ENCODE measurements at regions not wholly inside any gene's neighbourhood (a gene's known extent, or its start where the extent isn't known, plus 50 kb on each side); places are given as distances from the start of the nearest gene placed in this dataset.

GRCh38 chr4:185931375-185931774, 119.4 kb upstream of the SORBS2 start:
- H3K27ac ChIP-seq (ENCODE audit: insufficient read depth, low read length, poor library complexity, severe bottlenecking), result no peak overlapping the region
- no peaks in the 10 kb centered on the region for H3K27me3 Mint-ChIP-seq

GRCh38 chr4:185931986-185932385, 120.0 kb upstream of the SORBS2 start:
- DNase-seq (no peak), ATAC-seq (ENCODE audit: low read depth in 2 of 2) (no peak)
- Histone ChIP-seq H3K4me1 (ENCODE audit: control insufficient read depth, insufficient read depth, low read length, poor library complexity, severe bottlenecking) (no peaks in the 10 kb centered on the region), H3K27me3 (ENCODE audit: control insufficient read depth, insufficient read depth, low read length) (no peaks in the 10 kb centered on the region), H3K27ac (ENCODE audit: insufficient read depth, low read length, poor library complexity, severe bottlenecking) (no peak overlapping the region), H3K4me3 (ENCODE audit: low read depth, low read length) (no peak overlapping the region), H3K9me3 (ENCODE audit: control insufficient read depth in 2 of 2, low read length in 2 of 2) (no peaks in the 10 kb centered on the region), H3K36me3 (ENCODE audit: control insufficient read depth, insufficient read depth, low read length) (no peaks in the 10 kb centered on the region)
- H3K36me3 Mint-ChIP-seq, result no peaks in the 10 kb centered on the region
- no peak overlapping the region for H3K27ac Mint-ChIP-seq
- peaks cover 0 to 3% (median 0%) of the 10 kb centered on the region in 7 donors for H3K9me3 Mint-ChIP-seq
- H3K4me1 Mint-ChIP-seq, result no peaks in the 10 kb centered on the region
- H3K27me3 Mint-ChIP-seq, result peaks cover 4% of the 10 kb centered on the region
- no peak overlapping the region for H3K4me3 Mint-ChIP-seq

More at GRCh38 chr4:185931375-185931774, 119.4 kb upstream of the SORBS2 start:
- H3K36me3 Mint-ChIP-seq, result no peaks in the 10 kb centered on the region
- DNase-seq, result no peak
- H3K27me3 ChIP-seq (ENCODE audit: control insufficient read depth, insufficient read depth, low read length), result no peaks in the 10 kb centered on the region
- H3K9me3 Mint-ChIP-seq, result peaks cover 0 to 3% (median 0%) of the 10 kb centered on the region in 7 donors
- H3K4me1 Mint-ChIP-seq, result no peaks in the 10 kb centered on the region
- no peak overlapping the region for H3K27ac Mint-ChIP-seq
- H3K4me3 Mint-ChIP-seq, result no peak overlapping the region
- H3K36me3 ChIP-seq (ENCODE audit: control insufficient read depth, insufficient read depth, low read length), result no peaks in the 10 kb centered on the region
- no peaks in the 10 kb centered on the region for H3K9me3 ChIP-seq (ENCODE audit: control insufficient read depth in 2 of 2, low read length in 2 of 2)
- no peak overlapping the region for H3K4me3 ChIP-seq (ENCODE audit: low read depth, low read length)
- no peaks in the 10 kb centered on the region for H3K4me1 ChIP-seq (ENCODE audit: control insufficient read depth, insufficient read depth, low read length, poor library complexity, severe bottlenecking)
- ATAC-seq (ENCODE audit: low read depth in 2 of 2), result no peak

DNA sequence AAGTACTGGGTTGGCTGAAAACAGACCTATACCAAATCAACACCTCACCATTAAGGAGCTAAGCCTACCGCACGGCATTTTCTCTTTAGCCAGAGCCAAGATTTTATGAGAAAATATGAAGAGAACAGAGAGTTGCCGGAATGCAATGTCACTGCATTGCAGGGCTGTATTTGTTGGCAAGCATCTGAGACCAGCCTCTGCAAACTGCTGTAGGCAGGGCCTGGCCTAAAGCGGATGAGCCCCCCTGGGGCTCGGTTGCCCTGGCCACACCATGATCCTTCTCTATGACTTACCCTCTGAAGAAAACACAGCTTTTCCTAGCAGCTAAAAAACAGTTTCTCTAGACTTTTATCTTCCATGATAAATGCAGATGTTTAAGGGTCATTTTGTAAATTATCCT, 120.5 kb upstream of the SORBS2 start:
- DNase-seq (no peak), ATAC-seq (ENCODE audit: low read depth in 2 of 2) (no peak)
- H3K9me3 Mint-ChIP-seq, result peaks cover 0 to 3% (median 0%) of the 10 kb centered on the region in 7 donors
- Histone ChIP-seq H3K4me1 (ENCODE audit: control insufficient read depth, insufficient read depth, low read length, poor library complexity, severe bottlenecking) (no peaks in the 10 kb centered on the region), H3K4me3 (ENCODE audit: low read depth, low read length) (no peak overlapping the region), H3K36me3 (ENCODE audit: control insufficient read depth, insufficient read depth, low read length) (no peaks in the 10 kb centered on the region), H3K9me3 (ENCODE audit: control insufficient read depth in 2 of 2, low read length in 2 of 2) (no peaks in the 10 kb centered on the region), H3K27me3 (ENCODE audit: control insufficient read depth, insufficient read depth, low read length) (no peaks in the 10 kb centered on the region), H3K27ac (ENCODE audit: insufficient read depth, low read length, poor library complexity, severe bottlenecking) (no peak overlapping the region)
- peaks cover 4% of the 10 kb centered on the region for H3K27me3 Mint-ChIP-seq
- no peak overlapping the region for H3K4me3 Mint-ChIP-seq
- H3K36me3 Mint-ChIP-seq, result no peaks in the 10 kb centered on the region
- no peak overlapping the region for H3K27ac Mint-ChIP-seq
- no peaks in the 10 kb centered on the region for H3K4me1 Mint-ChIP-seq

DNA sequence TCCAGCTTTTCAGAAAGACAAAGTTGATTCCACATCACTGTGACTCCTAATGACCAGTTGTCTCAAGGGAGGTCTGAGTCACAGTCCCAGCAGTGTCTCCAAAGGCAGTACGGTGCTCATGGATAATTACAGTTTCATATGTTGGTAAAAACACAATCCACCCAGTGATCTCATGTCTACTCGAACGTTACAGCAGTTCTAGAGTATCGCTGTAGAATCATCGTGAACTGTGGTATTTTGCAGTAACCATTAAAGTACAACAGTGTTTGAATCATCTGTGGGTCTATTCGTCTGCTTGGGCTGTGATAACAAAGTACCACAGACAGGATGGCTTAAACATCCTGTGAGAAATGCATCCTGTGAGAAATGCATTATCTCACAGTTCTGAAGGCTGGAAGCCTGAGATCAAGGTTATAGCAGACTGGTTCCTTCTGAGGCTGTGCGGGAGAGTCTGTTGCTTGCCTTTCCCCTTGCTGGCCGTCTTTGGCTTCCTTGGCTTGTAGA, 121.1 kb upstream of the SORBS2 start:
- H3K36me3 ChIP-seq (ENCODE audit: control insufficient read depth, insufficient read depth, low read length), result no peaks in the 10 kb centered on the region
- Mint-ChIP-seq H3K27ac (no peak overlapping the region), H3K9me3 (peaks cover 0 to 3% (median 0%) of the 10 kb centered on the region in 7 donors), H3K36me3 (no peaks in the 10 kb centered on the region), H3K27me3 (peaks cover 4% of the 10 kb centered on the region), H3K4me3 (no peak overlapping the region), H3K4me1 (no peaks in the 10 kb centered on the region)
- H3K4me3 ChIP-seq (ENCODE audit: low read depth, low read length), result no peak overlapping the region
- no peaks in the 10 kb centered on the region for H3K4me1 ChIP-seq (ENCODE audit: control insufficient read depth, insufficient read depth, low read length, poor library complexity, severe bottlenecking)
- H3K27me3 ChIP-seq (ENCODE audit: control insufficient read depth, insufficient read depth, low read length), result no peaks in the 10 kb centered on the region
- DNase-seq (no peak), ATAC-seq (ENCODE audit: low read depth in 2 of 2) (no peak)
- no peaks in the 10 kb centered on the region for H3K9me3 ChIP-seq (ENCODE audit: control insufficient read depth in 2 of 2, low read length in 2 of 2)
- no peak overlapping the region for H3K27ac ChIP-seq (ENCODE audit: insufficient read depth, low read length, poor library complexity, severe bottlenecking)

DNA sequence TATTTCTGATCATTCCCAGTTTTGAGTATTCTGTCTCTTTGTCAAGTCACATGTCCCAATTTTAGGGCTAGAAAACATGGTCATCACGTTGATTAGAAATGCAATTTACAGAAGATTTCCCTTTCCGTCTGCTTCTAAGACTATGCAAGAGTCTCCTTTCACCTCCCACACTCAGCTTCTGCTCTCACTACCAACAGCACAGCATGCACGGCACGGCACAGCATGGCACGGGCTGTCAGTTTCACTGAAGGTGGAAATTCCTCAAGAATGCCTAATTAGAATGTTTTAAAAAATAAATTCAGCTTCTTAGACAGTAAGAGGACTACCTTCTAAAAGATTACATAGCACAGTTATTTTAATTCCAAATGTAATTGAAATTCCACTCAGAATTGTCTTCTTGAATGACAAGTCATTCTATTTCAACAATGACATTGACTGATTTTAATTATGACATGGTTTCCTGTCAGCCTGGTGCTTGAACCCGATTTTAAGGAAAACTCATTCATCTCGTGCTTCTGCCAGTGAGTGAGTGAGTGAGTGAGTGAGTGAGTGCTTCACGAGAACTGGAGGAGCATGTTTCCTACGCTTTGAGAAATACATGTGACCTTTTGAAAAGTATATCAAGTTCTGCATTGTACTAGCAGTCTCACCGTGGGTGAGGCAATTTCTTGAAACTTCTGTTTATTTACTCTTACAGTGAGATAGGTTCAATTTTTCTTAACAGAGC, 124.8 kb upstream of the SORBS2 start:
- Histone ChIP-seq H3K27ac (ENCODE audit: insufficient read depth, low read length, poor library complexity, severe bottlenecking) (no peak overlapping the region), H3K4me3 (ENCODE audit: low read depth, low read length) (no peak overlapping the region), H3K9me3 (ENCODE audit: control insufficient read depth in 2 of 2, low read length in 2 of 2) (no peaks in the 10 kb centered on the region), H3K36me3 (ENCODE audit: control insufficient read depth, insufficient read depth, low read length) (no peaks in the 10 kb centered on the region), H3K27me3 (ENCODE audit: control insufficient read depth, insufficient read depth, low read length) (no peaks in the 10 kb centered on the region), H3K4me1 (ENCODE audit: control insufficient read depth, insufficient read depth, low read length, poor library complexity, severe bottlenecking) (no peaks in the 10 kb centered on the region)
- H3K4me1 Mint-ChIP-seq, result no peaks in the 10 kb centered on the region
- peaks cover 0 to 1% (median 0%) of the 10 kb centered on the region in 7 donors for H3K9me3 Mint-ChIP-seq
- DNase-seq, result no peak
- no peak overlapping the region for H3K4me3 Mint-ChIP-seq
- peaks cover 9% of the 10 kb centered on the region for H3K27me3 Mint-ChIP-seq
- no peaks in the 10 kb centered on the region for H3K36me3 Mint-ChIP-seq
- ATAC-seq (ENCODE audit: low read depth in 2 of 2), result no peak
- no peak overlapping the region for H3K27ac Mint-ChIP-seq

GRCh38 chr4:185938654-185939053, 126.7 kb upstream of the SORBS2 start:
- Histone ChIP-seq H3K4me1 (ENCODE audit: control insufficient read depth, insufficient read depth, low read length, poor library complexity, severe bottlenecking) (no peaks in the 10 kb centered on the region), H3K27me3 (ENCODE audit: control insufficient read depth, insufficient read depth, low read length) (no peaks in the 10 kb centered on the region), H3K9me3 (ENCODE audit: control insufficient read depth in 2 of 2, low read length in 2 of 2) (no peaks in the 10 kb centered on the region), H3K36me3 (ENCODE audit: control insufficient read depth, insufficient read depth, low read length) (no peaks in the 10 kb centered on the region), H3K27ac (ENCODE audit: insufficient read depth, low read length, poor library complexity, severe bottlenecking) (no peak overlapping the region), H3K4me3 (ENCODE audit: low read depth, low read length) (no peak overlapping the region)
- ATAC-seq (ENCODE audit: low read depth in 2 of 2) (no peak), DNase-seq (no peak)
- H3K9me3 Mint-ChIP-seq, result peaks cover 0 to 1% (median 0%) of the 10 kb centered on the region in 7 donors
- no peak overlapping the region for H3K4me3 Mint-ChIP-seq
- peaks cover 9% of the 10 kb centered on the region for H3K27me3 Mint-ChIP-seq
- no peaks in the 10 kb centered on the region for H3K4me1 Mint-ChIP-seq
- no peak overlapping the region for H3K27ac Mint-ChIP-seq
- no peaks in the 10 kb centered on the region for H3K36me3 Mint-ChIP-seq

GRCh38 chr4:185941461-185941860, 127.5 kb upstream of the TLR3 start:
- Histone ChIP-seq H3K27ac (ENCODE audit: insufficient read depth, low read length, poor library complexity, severe bottlenecking) (no peak overlapping the region), H3K4me1 (ENCODE audit: control insufficient read depth, insufficient read depth, low read length, poor library complexity, severe bottlenecking) (no peaks in the 10 kb centered on the region), H3K27me3 (ENCODE audit: control insufficient read depth, insufficient read depth, low read length) (no peaks in the 10 kb centered on the region), H3K9me3 (ENCODE audit: control insufficient read depth in 2 of 2, low read length in 2 of 2) (no peaks in the 10 kb centered on the region), H3K4me3 (ENCODE audit: low read depth, low read length) (no peak overlapping the region), H3K36me3 (ENCODE audit: control insufficient read depth, insufficient read depth, low read length) (no peaks in the 10 kb centered on the region)
- Mint-ChIP-seq H3K9me3 (peaks cover 0 to 1% (median 0%) of the 10 kb centered on the region in 7 donors), H3K27me3 (peaks cover 9% of the 10 kb centered on the region), H3K27ac (no peak overlapping the region), H3K4me3 (no peak overlapping the region), H3K4me1 (no peaks in the 10 kb centered on the region), H3K36me3 (no peaks in the 10 kb centered on the region)
- no peak for DNase-seq
- no peak for ATAC-seq (ENCODE audit: low read depth in 2 of 2)

- no peaks in the 10 kb centered on the region for H3K36me3 Mint-ChIP-seq
- no peak for DNase-seq
- no peak overlapping the region for H3K27ac Mint-ChIP-seq
- H3K27me3 Mint-ChIP-seq, result peaks cover 4% of the 10 kb centered on the region
- Histone ChIP-seq H3K4me1 (ENCODE audit: control insufficient read depth, insufficient read depth, low read length, poor library complexity, severe bottlenecking) (no peaks in the 10 kb centered on the region), H3K27me3 (ENCODE audit: control insufficient read depth, insufficient read depth, low read length) (no peaks in the 10 kb centered on the region), H3K36me3 (ENCODE audit: control insufficient read depth, insufficient read depth, low read length) (no peaks in the 10 kb centered on the region), H3K4me3 (ENCODE audit: low read depth, low read length) (no peak overlapping the region), H3K27ac (ENCODE audit: insufficient read depth, low read length, poor library complexity, severe bottlenecking) (no peak overlapping the region), H3K9me3 (ENCODE audit: control insufficient read depth in 2 of 2, low read length in 2 of 2) (no peaks in the 10 kb centered on the region)
- H3K4me1 Mint-ChIP-seq, result no peaks in the 10 kb centered on the region
- H3K4me3 Mint-ChIP-seq, result no peak overlapping the region
- no peak for ATAC-seq (ENCODE audit: low read depth in 2 of 2)
- peaks cover 0 to 1% (median 0%) of the 10 kb centered on the region in 7 donors for H3K9me3 Mint-ChIP-seq
Measured at GRCh38 chr4:185945252-185945651, 123.7 kb upstream of the TLR3 start.

Measured in CD4-positive, CD25-positive, alpha-beta regulatory T cell (primary cell).